ENCODE measurements at regions not wholly inside any gene's neighbourhood (a gene's known extent, or its start where the extent isn't known, plus 50 kb on each side); places are given as distances from the start of the nearest gene placed in this dataset.

GRCh38 chr20:52768694-52769093, 203.5 kb upstream of the TSHZ2 start:
- POLR2A ChIA-PET, result no interaction called here
- no peak for TF ChIP-seq CTCF (IDR thresholded peaks at IDR 0.05; ENCODE audit: insufficient read depth in 1 of 2, low read depth in 1 of 2, low read length in 1 of 2, severe bottlenecking in 1 of 2, unreplicated experiment in 1 of 2)

GRCh38 chr20:52766645-52767435, 205.3 kb upstream of the TSHZ2 start:
- ChIA-PET POLR2A (no interaction called here), CTCF (no interaction called here)
- no peak for DNase-seq
- H3K36me3 Mint-ChIP-seq (ENCODE audit: insufficient read depth, unreplicated experiment), result no peaks in the 10 kb centered on the region
- no peaks in the 10 kb centered on the region for H3K27me3 ChIP-seq (replicated peaks; ENCODE audit: control insufficient read depth, insufficient read depth, low read length)
- H3K4me3 Mint-ChIP-seq (ENCODE audit: unreplicated experiment), result no peak overlapping the region
- TF ChIP-seq CTCF (IDR thresholded peaks at IDR 0.05; ENCODE audit: insufficient read depth in 1 of 2, low read depth in 1 of 2, low read length in 1 of 2, severe bottlenecking in 1 of 2, unreplicated experiment in 1 of 2), result no peak
- no peaks in the 10 kb centered on the region for H3K36me3 ChIP-seq (ENCODE audit: control insufficient read depth, insufficient read depth, low read length)
- H3K27ac Mint-ChIP-seq (ENCODE audit: unreplicated experiment), result no peak overlapping the region
- H3K4me1 ChIP-seq, result no peaks in the 10 kb centered on the region
- H3K27me3 Mint-ChIP-seq (ENCODE audit: insufficient read depth, unreplicated experiment), result peaks cover 3% of the 10 kb centered on the region
- H3K9me3 Mint-ChIP-seq (ENCODE audit: unreplicated experiment), result no peaks in the 10 kb centered on the region
- no peak overlapping the region for H3K4me3 ChIP-seq (ENCODE audit: low read depth, low read length)
- no peaks in the 10 kb centered on the region for H3K9me3 ChIP-seq
- intact Hi-C loops (cut with micrococcal nuclease; ENCODE audit: unreplicated experiment), result no loop called here
- no peaks in the 10 kb centered on the region for H3K4me1 Mint-ChIP-seq (ENCODE audit: low read depth, unreplicated experiment)
- BruUV-seq (replicated peaks), result no TSS peak

More at GRCh38 chr20:52768694-52769093, 203.5 kb upstream of the TSHZ2 start:
- Mint-ChIP-seq H3K9me3 (ENCODE audit: unreplicated experiment) (no peaks in the 10 kb centered on the region), H3K36me3 (ENCODE audit: insufficient read depth, unreplicated experiment) (no peaks in the 10 kb centered on the region), H3K27me3 (ENCODE audit: insufficient read depth, unreplicated experiment) (peaks cover 6% of the 10 kb centered on the region), H3K4me1 (ENCODE audit: low read depth, unreplicated experiment) (no peaks in the 10 kb centered on the region), H3K27ac (ENCODE audit: unreplicated experiment) (no peak overlapping the region), H3K4me3 (ENCODE audit: unreplicated experiment) (no peak overlapping the region)
- DNase-seq, result no peak
- no peaks in the 10 kb centered on the region for H3K9me3 ChIP-seq
- CTCF ChIA-PET, result no interaction called here
- H3K36me3 ChIP-seq (ENCODE audit: control insufficient read depth, insufficient read depth, low read length), result no peaks in the 10 kb centered on the region
- no peaks in the 10 kb centered on the region for H3K4me1 ChIP-seq
- no peaks in the 10 kb centered on the region for H3K27me3 ChIP-seq (replicated peaks; ENCODE audit: control insufficient read depth, insufficient read depth, low read length)
- no TSS peak for BruUV-seq (replicated peaks)
- no peak overlapping the region for H3K4me3 ChIP-seq (ENCODE audit: low read depth, low read length)
- intact Hi-C loops (cut with micrococcal nuclease; ENCODE audit: unreplicated experiment), result no loop called here

- POLR2A ChIA-PET, result no interaction called here
- H3K4me1 ChIP-seq, result no peaks in the 10 kb centered on the region
- TF ChIP-seq CTCF (IDR thresholded peaks at IDR 0.05; ENCODE audit: insufficient read depth in 1 of 2, low read depth in 1 of 2, low read length in 1 of 2, severe bottlenecking in 1 of 2, unreplicated experiment in 1 of 2), result no peak
- Mint-ChIP-seq H3K4me3 (ENCODE audit: unreplicated experiment) (no peak overlapping the region), H3K9me3 (ENCODE audit: unreplicated experiment) (no peaks in the 10 kb centered on the region), H3K27me3 (ENCODE audit: insufficient read depth, unreplicated experiment) (peaks cover 3% of the 10 kb centered on the region), H3K4me1 (ENCODE audit: low read depth, unreplicated experiment) (no peaks in the 10 kb centered on the region), H3K27ac (ENCODE audit: unreplicated experiment) (no peak overlapping the region), H3K36me3 (ENCODE audit: insufficient read depth, unreplicated experiment) (no peaks in the 10 kb centered on the region)
- no peaks in the 10 kb centered on the region for H3K27me3 ChIP-seq (replicated peaks; ENCODE audit: control insufficient read depth, insufficient read depth, low read length)
- H3K9me3 ChIP-seq, result no peaks in the 10 kb centered on the region
- CTCF ChIA-PET, result interaction anchor here (0.7 kb wide), 1 partner anchor 1696 kb away, joined by 4 read pairs; no protein-coding TSS in a partner anchor
- H3K4me3 ChIP-seq (ENCODE audit: low read depth, low read length), result no peak overlapping the region
- no TSS peak for BruUV-seq (replicated peaks)
- H3K36me3 ChIP-seq (ENCODE audit: control insufficient read depth, insufficient read depth, low read length), result no peaks in the 10 kb centered on the region
- DNase-seq, result no peak
- intact Hi-C loops (cut with micrococcal nuclease; ENCODE audit: unreplicated experiment), result no loop called here
These were observed 208.8 kb upstream of the TSHZ2 start for GRCh38 chr20:52763321-52763853.
